ENCODE measurements at regions not wholly inside any gene's neighbourhood (a gene's known extent, or its start where the extent isn't known, plus 50 kb on each side); places are given as distances from the start of the nearest gene placed in this dataset.

DNA sequence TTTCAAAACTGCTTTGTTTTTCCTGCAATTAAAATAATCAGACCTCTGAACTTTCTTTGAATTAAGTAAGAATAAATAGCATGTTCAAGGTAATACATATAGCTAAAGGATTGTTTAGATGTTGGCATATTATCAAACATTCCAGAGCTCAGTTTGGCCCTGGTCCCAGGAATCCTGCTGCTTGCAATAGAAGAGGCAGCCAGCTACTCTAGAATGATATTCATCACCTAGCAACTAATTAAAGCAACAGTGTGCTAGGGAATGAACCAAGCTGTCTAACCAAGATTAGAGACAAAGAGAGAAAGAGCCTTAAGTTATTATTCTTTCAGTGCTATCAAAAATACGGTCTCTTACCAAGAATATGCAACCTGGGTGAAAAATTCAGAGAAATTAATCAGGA lies 460.9 kb downstream of the GABRG1 start:
- no peak overlapping the region for H2BK15ac ChIP-seq (ENCODE audit: low read depth, low read length)
- no peaks in the 10 kb centered on the region for H3K79me1 ChIP-seq (ENCODE audit: low read depth in 1 of 2, low read length in 2 of 2)
- no peaks in the 10 kb centered on the region for H3K9me1 ChIP-seq (ENCODE audit: insufficient read depth, low read length)
- H2BK120ac ChIP-seq (ENCODE audit: low read depth, low read length) = no peak overlapping the region
- no peak overlapping the region for H3K4me3 ChIP-seq (ENCODE audit: insufficient read depth, low read depth, low read length)
- no peak overlapping the region for H3K27ac ChIP-seq (ENCODE audit: insufficient read depth, low read length)
- H4K5ac ChIP-seq (ENCODE audit: low read depth, low read length) = no peak overlapping the region
- no peaks in the 10 kb centered on the region for H3K36me3 ChIP-seq (ENCODE audit: control insufficient read depth, insufficient read depth, low read length)
- H2AK5ac ChIP-seq (ENCODE audit: low read depth, low read length) = no peak overlapping the region
- H3K56ac ChIP-seq (ENCODE audit: extremely low read depth, insufficient read depth, low read length) = no peak overlapping the region
- H2AK9ac ChIP-seq (replicated peaks; ENCODE audit: low read depth, low read length, poor library complexity) = no peak overlapping the region
- no peak overlapping the region for H3K14ac ChIP-seq (replicated peaks; ENCODE audit: low read depth, low read length)
- BruUV-seq (replicated peaks) = no TSS peak
- H3K4me2 ChIP-seq (ENCODE audit: low read depth, low read length) = no peak overlapping the region
- H3K9ac ChIP-seq (ENCODE audit: low read depth, low read length) = no peak overlapping the region
- no peak overlapping the region for H2BK5ac ChIP-seq (ENCODE audit: low read depth, low read length, poor library complexity, severe bottlenecking)
- H3K4ac ChIP-seq (ENCODE audit: low read depth, low read length) = no peak overlapping the region
- ATAC-seq (ENCODE audit: low read depth) (no peak), DNase-seq (no peak)
- WGBS, 2 experiments (ENCODE audit: extremely low coverage in 2 of 2, insufficient read length in 1 of 2) = no CpG with 5 or more reads among the region's 1 CpG
- no peak overlapping the region for H3K18ac ChIP-seq (ENCODE audit: low read depth, low read length)
- POLR2A ChIA-PET (ENCODE audit: unreplicated experiment) = no interaction called here
- no peak overlapping the region for H2BK20ac ChIP-seq (ENCODE audit: low read depth, low read length)
- H3K9me3 ChIP-seq (ENCODE audit: control insufficient read depth, insufficient read depth, low read length) = no peaks in the 10 kb centered on the region
- no peaks in the 10 kb centered on the region for H4K20me1 ChIP-seq (ENCODE audit: insufficient read depth, low read length)
- H4K91ac ChIP-seq (ENCODE audit: insufficient read depth, low read depth, low read length) = no peak overlapping the region
- no peak overlapping the region for H4K8ac ChIP-seq (ENCODE audit: low read depth in 2 of 2, low read length in 2 of 2)
- H3K23ac ChIP-seq (ENCODE audit: low read depth, low read length) = no peak overlapping the region
- dilution Hi-C loops (cut with HindIII; ENCODE audit: low sequenced_read_pairs, unreplicated experiment) (no loop called here), in situ Hi-C loops (cut with MboI; ENCODE audit: low sequenced_read_pairs) (no loop called here), intact Hi-C loops (cut with micrococcal nuclease) (no loop called here)
- H3K27me3 ChIP-seq (ENCODE audit: control insufficient read depth, insufficient read depth, low read length) = no peaks in the 10 kb centered on the region
- H3K4me1 ChIP-seq (ENCODE audit: control insufficient read depth, insufficient read depth, low read length) = no peaks in the 10 kb centered on the region
- no peak overlapping the region for H2AFZ ChIP-seq (replicated peaks; ENCODE audit: low read length, poor library complexity)
- no peak for TF ChIP-seq FOS (IDR thresholded peaks at IDR 0.05; ENCODE audit: low read depth, low read length)
- TF ChIP-seq, protein P1, sequence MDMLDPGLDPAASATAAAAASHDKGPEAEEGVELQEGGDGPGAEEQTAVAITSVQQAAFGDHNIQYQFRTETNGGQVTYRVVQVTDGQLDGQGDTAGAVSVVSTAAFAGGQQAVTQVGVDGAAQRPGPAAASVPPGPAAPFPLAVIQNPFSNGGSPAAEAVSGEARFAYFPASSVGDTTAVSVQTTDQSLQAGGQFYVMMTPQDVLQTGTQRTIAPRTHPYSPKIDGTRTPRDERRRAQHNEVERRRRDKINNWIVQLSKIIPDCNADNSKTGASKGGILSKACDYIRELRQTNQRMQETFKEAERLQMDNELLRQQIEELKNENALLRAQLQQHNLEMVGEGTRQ (IDR thresholded peaks at IDR 0.05; ENCODE audit: low read depth, low read length) = no peak
- no peak for TF ChIP-seq MXI1 (IDR thresholded peaks at IDR 0.05; ENCODE audit: borderline replicate concordance, low read depth, low read length)
- TF ChIP-seq CHD1 (IDR thresholded peaks at IDR 0.05; ENCODE audit: low read depth, low read length) = no peak
- TF ChIP-seq CEBPB (IDR thresholded peaks at IDR 0.05; ENCODE audit: low read depth, low read length) = no peak
- TF ChIP-seq MAZ (IDR thresholded peaks at IDR 0.05; ENCODE audit: borderline replicate concordance, low read depth, low read length) = no peak
- TF ChIP-seq, protein P2, sequence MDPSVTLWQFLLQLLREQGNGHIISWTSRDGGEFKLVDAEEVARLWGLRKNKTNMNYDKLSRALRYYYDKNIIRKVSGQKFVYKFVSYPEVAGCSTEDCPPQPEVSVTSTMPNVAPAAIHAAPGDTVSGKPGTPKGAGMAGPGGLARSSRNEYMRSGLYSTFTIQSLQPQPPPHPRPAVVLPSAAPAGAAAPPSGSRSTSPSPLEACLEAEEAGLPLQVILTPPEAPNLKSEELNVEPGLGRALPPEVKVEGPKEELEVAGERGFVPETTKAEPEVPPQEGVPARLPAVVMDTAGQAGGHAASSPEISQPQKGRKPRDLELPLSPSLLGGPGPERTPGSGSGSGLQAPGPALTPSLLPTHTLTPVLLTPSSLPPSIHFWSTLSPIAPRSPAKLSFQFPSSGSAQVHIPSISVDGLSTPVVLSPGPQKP (IDR thresholded peaks at IDR 0.05; ENCODE audit: borderline replicate concordance, low read depth, low read length) = no peak
- no peak for TF ChIP-seq RFX5 (IDR thresholded peaks at IDR 0.05; ENCODE audit: low read depth, low read length)
- TF ChIP-seq RCOR1 (IDR thresholded peaks at IDR 0.05; ENCODE audit: insufficient replicate concordance, low read length) = no peak
- TF ChIP-seq NFE2L2 (IDR thresholded peaks at IDR 0.05; ENCODE audit: low read depth, low read length) = no peak
- TF ChIP-seq RAD21 (IDR thresholded peaks at IDR 0.05; ENCODE audit: low read length) = no peak
- TF ChIP-seq, protein P3, sequence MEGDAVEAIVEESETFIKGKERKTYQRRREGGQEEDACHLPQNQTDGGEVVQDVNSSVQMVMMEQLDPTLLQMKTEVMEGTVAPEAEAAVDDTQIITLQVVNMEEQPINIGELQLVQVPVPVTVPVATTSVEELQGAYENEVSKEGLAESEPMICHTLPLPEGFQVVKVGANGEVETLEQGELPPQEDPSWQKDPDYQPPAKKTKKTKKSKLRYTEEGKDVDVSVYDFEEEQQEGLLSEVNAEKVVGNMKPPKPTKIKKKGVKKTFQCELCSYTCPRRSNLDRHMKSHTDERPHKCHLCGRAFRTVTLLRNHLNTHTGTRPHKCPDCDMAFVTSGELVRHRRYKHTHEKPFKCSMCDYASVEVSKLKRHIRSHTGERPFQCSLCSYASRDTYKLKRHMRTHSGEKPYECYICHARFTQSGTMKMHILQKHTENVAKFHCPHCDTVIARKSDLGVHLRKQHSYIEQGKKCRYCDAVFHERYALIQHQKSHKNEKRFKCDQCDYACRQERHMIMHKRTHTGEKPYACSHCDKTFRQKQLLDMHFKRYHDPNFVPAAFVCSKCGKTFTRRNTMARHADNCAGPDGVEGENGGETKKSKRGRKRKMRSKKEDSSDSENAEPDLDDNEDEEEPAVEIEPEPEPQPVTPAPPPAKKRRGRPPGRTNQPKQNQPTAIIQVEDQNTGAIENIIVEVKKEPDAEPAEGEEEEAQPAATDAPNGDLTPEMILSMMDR (conservative IDR thresholded peaks at IDR 0.05; ENCODE audit: low read depth, low read length) = no peak
- TF ChIP-seq MAFK (IDR thresholded peaks at IDR 0.05; ENCODE audit: low read depth, low read length) = no peak
- TF ChIP-seq POLR2A (IDR thresholded peaks at IDR 0.05; ENCODE audit: low read depth, low read length) = no peak
- no peak for TF ChIP-seq SMC3 (IDR thresholded peaks at IDR 0.05; ENCODE audit: low read depth, low read length)
- no peak for TF ChIP-seq BHLHE40 (IDR thresholded peaks at IDR 0.05; ENCODE audit: low read depth, low read length)
- CTCF ChIA-PET = no interaction called here

Data from IMR-90 (cell line).